Head of caudate nucleus (tissue), 42 donors: ENCODE measurements at regions not wholly inside any gene's neighbourhood (a gene's known extent, or its start where the extent isn't known, plus 50 kb on each side); places are given as distances from the start of the nearest gene placed in this dataset.

ENCODE experiments used
- DNase-seq, 42 donors: peaks; one replicate each; pipeline versions ENCODE4 v3.0.0 to v3.0.0-alpha.2; 2020 to 2021; ENCODE audit warnings: mixed read lengths in 7 of 42
- intact Hi-C: fragments of 100-400 bp; cut with DNase I; formaldehyde crosslinking; loops from one replicate; pipeline ENCODE4 v1.15.0; 2022

GRCh38 chr7:18191862-18192625 lies 164.4 kb upstream of the PRPS1L1 start:
- no peak for DNase-seq
- intact Hi-C loops, result no loop called here

GRCh38 chr7:18194616-18195015 lies 167.0 kb upstream of the PRPS1L1 start:
- intact Hi-C loops, result no loop called here
- no peak for DNase-seq

GRCh38 chr7:18196638-18197037 lies 169.0 kb upstream of the PRPS1L1 start:
- intact Hi-C loops, result no loop called here
- no peak for DNase-seq

GRCh38 chr7:18198868-18199267 lies 171.2 kb upstream of the PRPS1L1 start:
- no peak for DNase-seq
- intact Hi-C loops, result no loop called here

GRCh38 chr7:18200266-18200665 lies 172.6 kb upstream of the PRPS1L1 start:
- intact Hi-C loops, result no loop called here

GRCh38 chr7:18200855-18201254 lies 173.2 kb upstream of the PRPS1L1 start:
- intact Hi-C loops, result no loop called here
- no peak for DNase-seq

More at GRCh38 chr7:18200266-18200665, 172.6 kb upstream of the PRPS1L1 start:
- no peak for DNase-seq

- intact Hi-C loops, result no loop called here
- no peak for DNase-seq
Observed at GRCh38 chr7:18201350-18201749, 173.7 kb upstream of the PRPS1L1 start.

- intact Hi-C loops, result no loop called here
- DNase-seq, result no peak
Observed at GRCh38 chr7:18202315-18203045, 174.8 kb upstream of the PRPS1L1 start.

- DNase-seq, result no peak
- intact Hi-C loops, result no loop called here
Observed at GRCh38 chr7:18206331-18206730, 178.7 kb upstream of the PRPS1L1 start.

GRCh38 chr7:18208921-18209320 lies 181.3 kb upstream of the PRPS1L1 start:
- no peak for DNase-seq
- intact Hi-C loops, result no loop called here

GRCh38 chr7:18210377-18210776 lies 182.7 kb upstream of the PRPS1L1 start:
- intact Hi-C loops, result no loop called here
- DNase-seq, result no peak

GRCh38 chr7:18210788-18211187 lies 183.1 kb upstream of the PRPS1L1 start:
- intact Hi-C loops, result no loop called here

GRCh38 chr7:18212308-18212707 lies 184.7 kb upstream of the PRPS1L1 start:
- DNase-seq, result no peak
- intact Hi-C loops, result no loop called here

More at GRCh38 chr7:18210788-18211187, 183.1 kb upstream of the PRPS1L1 start:
- DNase-seq, result no peak

- intact Hi-C loops, result no loop called here
- DNase-seq, result no peak
Observed at GRCh38 chr7:18212758-18213157, 185.1 kb upstream of the PRPS1L1 start.

- no peak for DNase-seq
Observed at GRCh38 chr7:18213652-18214051, 186.0 kb upstream of the PRPS1L1 start.

GRCh38 chr7:18216270-18216669 lies 188.6 kb upstream of the PRPS1L1 start:
- DNase-seq, result no peak
- intact Hi-C loops, result no loop called here

More at GRCh38 chr7:18213652-18214051, 186.0 kb upstream of the PRPS1L1 start:
- intact Hi-C loops, result no loop called here

- intact Hi-C loops, result no loop called here
- no peak for DNase-seq
Observed at GRCh38 chr7:18221377-18222293, 194.0 kb upstream of the PRPS1L1 start.

GRCh38 chr7:18222636-18223035 lies 195.0 kb upstream of the PRPS1L1 start:
- intact Hi-C loops, result no loop called here
- no peak for DNase-seq

GRCh38 chr7:18224138-18224537 lies 196.5 kb upstream of the PRPS1L1 start:
- intact Hi-C loops, result no loop called here
- DNase-seq, result no peak

GRCh38 chr7:18225067-18225466 lies 197.4 kb upstream of the PRPS1L1 start:
- intact Hi-C loops, result no loop called here
- DNase-seq, result no peak
